HL-60 (cell line): ENCODE measurements at regions not wholly inside any gene's neighbourhood (a gene's known extent, or its start where the extent isn't known, plus 50 kb on each side); places are given as distances from the start of the nearest gene placed in this dataset.

Experiments used
- DNase-seq, 2 experiments: peaks; one replicate each; pipeline ENCODE4 v3.0.0-alpha.2; 2010 to 2020; ENCODE audit warnings: low read depth in 1 of 2, low spot score in 1 of 2
- H3K27ac ChIP-seq: fragments of 250-450 bp; sonication (Bioruptor Pico); replicated peaks from 2 replicates; pipeline ENCODE4 v1.5.1; 2020; ENCODE audit warnings: mild to moderate bottlenecking, moderate library complexity
- H3K27me3 ChIP-seq: fragments of 250-450 bp; sonication (Bioruptor Pico); 2 replicates; pipeline ENCODE4 v1.5.1; 2021; ENCODE audit warnings: mild to moderate bottlenecking, moderate library complexity; ENCODE audit not compliant: insufficient read depth, poor library complexity, severe bottlenecking
- H3K4me3 ChIP-seq: replicated peaks from 2 replicates; pipeline ENCODE4 v1.5.1; 2011; ENCODE audit warnings: mild to moderate bottlenecking, control low read depth, low read length; ENCODE audit not compliant: insufficient read depth
- GABPA ChIP-seq: IDR thresholded peaks from 2 replicates; pipeline ENCODE4 v1.6.1; 2012; ENCODE audit warnings: low read depth
- POLR2AphosphoS5 ChIP-seq: IDR thresholded peaks from 2 replicates; pipeline ENCODE4 v1.6.1; 2012; ENCODE audit warnings: low read depth
- SPI1 ChIP-seq: IDR thresholded peaks from 2 replicates; pipeline ENCODE4 v1.6.1; 2012; ENCODE audit warnings: low read depth, mild to moderate bottlenecking, borderline replicate concordance
- TF ChIP-seq, protein P1 (sequence below): IDR thresholded peaks from 2 replicates; pipeline ENCODE4 v1.6.1; 2012; ENCODE audit warnings: low read depth; ENCODE audit not compliant: insufficient replicate concordance
- TF ChIP-seq, protein P2 (sequence below): IDR thresholded peaks from one replicate; pipeline ENCODE4 v1.5.1; 2011; ENCODE audit warnings: low read length, control low read depth, inconsistent platforms; ENCODE audit not compliant: insufficient read depth

DNA sequence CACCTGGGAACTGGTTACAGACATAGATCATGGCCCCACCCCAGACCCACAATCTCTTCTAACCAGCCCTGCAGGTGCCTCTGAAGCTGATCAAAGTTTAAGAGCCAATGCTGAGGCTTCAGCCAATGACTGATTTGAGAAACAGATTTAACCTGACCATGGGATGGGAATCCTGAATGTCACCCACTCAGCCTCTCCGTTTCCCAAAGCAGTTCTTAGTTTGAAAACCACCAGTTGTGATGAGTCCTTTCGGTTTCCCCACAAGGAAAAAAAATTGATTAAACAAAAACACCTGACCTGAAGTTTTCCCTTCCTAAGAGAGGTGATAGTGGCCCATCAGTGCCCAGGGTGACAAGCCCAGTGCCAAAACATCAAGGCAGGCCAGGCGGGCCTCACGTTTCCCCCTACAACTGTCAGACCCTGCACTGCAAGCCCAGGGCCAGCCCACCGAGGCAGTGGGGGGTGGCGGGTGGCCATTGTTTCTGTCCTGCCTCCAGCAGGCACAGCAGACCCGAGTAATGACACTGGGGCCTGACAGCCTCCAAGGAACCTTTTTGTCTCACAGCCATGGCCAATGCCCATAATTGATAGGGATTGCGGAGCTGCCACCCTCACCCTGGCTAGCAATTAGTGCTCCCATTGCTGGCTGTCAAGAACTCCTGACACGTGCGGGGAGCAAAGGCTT is 75.4 kb upstream of the ZMIZ1 start:
- TF ChIP-seq, protein P1, sequence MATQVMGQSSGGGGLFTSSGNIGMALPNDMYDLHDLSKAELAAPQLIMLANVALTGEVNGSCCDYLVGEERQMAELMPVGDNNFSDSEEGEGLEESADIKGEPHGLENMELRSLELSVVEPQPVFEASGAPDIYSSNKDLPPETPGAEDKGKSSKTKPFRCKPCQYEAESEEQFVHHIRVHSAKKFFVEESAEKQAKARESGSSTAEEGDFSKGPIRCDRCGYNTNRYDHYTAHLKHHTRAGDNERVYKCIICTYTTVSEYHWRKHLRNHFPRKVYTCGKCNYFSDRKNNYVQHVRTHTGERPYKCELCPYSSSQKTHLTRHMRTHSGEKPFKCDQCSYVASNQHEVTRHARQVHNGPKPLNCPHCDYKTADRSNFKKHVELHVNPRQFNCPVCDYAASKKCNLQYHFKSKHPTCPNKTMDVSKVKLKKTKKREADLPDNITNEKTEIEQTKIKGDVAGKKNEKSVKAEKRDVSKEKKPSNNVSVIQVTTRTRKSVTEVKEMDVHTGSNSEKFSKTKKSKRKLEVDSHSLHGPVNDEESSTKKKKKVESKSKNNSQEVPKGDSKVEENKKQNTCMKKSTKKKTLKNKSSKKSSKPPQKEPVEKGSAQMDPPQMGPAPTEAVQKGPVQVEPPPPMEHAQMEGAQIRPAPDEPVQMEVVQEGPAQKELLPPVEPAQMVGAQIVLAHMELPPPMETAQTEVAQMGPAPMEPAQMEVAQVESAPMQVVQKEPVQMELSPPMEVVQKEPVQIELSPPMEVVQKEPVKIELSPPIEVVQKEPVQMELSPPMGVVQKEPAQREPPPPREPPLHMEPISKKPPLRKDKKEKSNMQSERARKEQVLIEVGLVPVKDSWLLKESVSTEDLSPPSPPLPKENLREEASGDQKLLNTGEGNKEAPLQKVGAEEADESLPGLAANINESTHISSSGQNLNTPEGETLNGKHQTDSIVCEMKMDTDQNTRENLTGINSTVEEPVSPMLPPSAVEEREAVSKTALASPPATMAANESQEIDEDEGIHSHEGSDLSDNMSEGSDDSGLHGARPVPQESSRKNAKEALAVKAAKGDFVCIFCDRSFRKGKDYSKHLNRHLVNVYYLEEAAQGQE = no peak
- TF ChIP-seq, protein P2, sequence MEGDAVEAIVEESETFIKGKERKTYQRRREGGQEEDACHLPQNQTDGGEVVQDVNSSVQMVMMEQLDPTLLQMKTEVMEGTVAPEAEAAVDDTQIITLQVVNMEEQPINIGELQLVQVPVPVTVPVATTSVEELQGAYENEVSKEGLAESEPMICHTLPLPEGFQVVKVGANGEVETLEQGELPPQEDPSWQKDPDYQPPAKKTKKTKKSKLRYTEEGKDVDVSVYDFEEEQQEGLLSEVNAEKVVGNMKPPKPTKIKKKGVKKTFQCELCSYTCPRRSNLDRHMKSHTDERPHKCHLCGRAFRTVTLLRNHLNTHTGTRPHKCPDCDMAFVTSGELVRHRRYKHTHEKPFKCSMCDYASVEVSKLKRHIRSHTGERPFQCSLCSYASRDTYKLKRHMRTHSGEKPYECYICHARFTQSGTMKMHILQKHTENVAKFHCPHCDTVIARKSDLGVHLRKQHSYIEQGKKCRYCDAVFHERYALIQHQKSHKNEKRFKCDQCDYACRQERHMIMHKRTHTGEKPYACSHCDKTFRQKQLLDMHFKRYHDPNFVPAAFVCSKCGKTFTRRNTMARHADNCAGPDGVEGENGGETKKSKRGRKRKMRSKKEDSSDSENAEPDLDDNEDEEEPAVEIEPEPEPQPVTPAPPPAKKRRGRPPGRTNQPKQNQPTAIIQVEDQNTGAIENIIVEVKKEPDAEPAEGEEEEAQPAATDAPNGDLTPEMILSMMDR = no peak
- TF ChIP-seq GABPA (no peak), SPI1 (no peak), POLR2AphosphoS5 (no peak)
- no peak for DNase-seq
- H3K27ac ChIP-seq = no peak overlapping the region
- H3K27me3 ChIP-seq = no peaks in the 10 kb centered on the region
- no peak overlapping the region for H3K4me3 ChIP-seq

DNA sequence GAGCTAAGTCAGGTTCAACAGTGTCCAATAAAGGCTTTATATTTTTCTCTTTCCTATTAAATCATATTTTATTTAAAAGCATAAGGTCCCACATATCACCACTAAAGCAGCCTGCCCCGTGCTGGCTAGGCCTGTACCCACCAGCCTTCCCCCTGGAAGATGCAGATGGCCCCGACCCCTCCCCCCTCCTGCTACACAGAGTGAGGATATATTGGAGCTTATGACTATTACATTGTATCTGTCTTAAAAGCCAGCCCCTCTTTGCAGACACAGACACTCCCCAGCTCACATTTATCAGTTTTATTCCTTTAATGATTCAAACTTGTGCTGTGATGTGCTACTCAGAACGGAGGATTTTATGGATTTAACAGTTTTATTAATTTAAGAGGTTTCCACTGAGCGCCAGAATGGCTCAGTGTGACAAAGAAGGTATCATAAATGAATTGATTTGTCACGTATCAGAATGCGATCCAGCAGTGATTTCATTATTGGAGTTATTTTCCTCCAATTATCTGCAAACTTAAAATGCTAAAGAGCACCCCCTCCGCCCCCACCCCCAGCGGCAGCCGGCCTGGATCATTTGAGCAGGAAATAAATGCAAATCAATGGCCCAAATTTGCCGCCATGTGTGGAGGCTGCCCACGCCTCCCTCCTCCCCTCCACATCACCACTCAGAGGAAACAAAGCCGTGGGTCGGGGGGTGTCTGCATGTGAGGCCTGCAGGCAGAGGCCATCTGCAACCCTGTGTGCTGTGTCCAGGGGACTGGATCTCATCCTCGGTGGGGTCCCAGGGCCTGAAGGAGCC is 72.6 kb upstream of the ZMIZ1 start:
- no peak for TF ChIP-seq SPI1
- no peak for TF ChIP-seq POLR2AphosphoS5
- TF ChIP-seq, protein P1 = no peak
- no peak for TF ChIP-seq GABPA
- TF ChIP-seq, protein P2 = no peak
- Histone ChIP-seq H3K4me3 (no peak overlapping the region), H3K27me3 (no peaks in the 10 kb centered on the region), H3K27ac (no peak overlapping the region)
- DNase-seq = no peak

DNA sequence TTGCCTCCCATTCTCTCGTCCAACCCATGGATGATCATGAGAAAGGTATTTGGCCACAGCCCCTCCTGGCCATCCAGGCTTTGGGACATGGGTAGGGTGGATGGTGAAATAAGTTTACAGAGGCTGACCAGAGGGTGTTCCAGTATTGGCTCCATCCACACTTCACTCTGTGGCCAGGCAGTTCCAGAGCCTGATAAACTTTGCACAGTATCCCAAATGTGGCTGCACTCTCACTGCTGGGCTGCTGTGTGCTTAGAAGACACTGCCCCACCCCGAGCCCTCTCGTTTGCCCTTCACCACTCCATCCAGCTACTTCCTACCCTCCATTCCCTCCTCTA is 72.0 kb upstream of the ZMIZ1 start:
- H3K27me3 ChIP-seq = no peaks in the 10 kb centered on the region
- no peak overlapping the region for H3K4me3 ChIP-seq

More for the DNA sequence above, 72.0 kb upstream of the ZMIZ1 start:
- TF ChIP-seq GABPA (no peak), SPI1 (no peak), POLR2AphosphoS5 (no peak)
- TF ChIP-seq, protein P2 = no peak
- TF ChIP-seq, protein P1 = no peak
- DNase-seq = no peak
- H3K27ac ChIP-seq = no peak overlapping the region
